ENCODE measurements at regions not wholly inside any gene's neighbourhood (a gene's known extent, or its start where the extent isn't known, plus 50 kb on each side); places are given as distances from the start of the nearest gene placed in this dataset.

- no peak for TF ChIP-seq ZBTB33 (IDR thresholded peaks at IDR 0.05)
- TF ChIP-seq CTCF (IDR thresholded peaks at IDR 0.05; ENCODE audit: low read depth, low read length, missing input control) = no peak
- TF ChIP-seq MAX (IDR thresholded peaks at IDR 0.05) = no peak
- no peak for TF ChIP-seq JUND (IDR thresholded peaks at IDR 0.05)
- TF ChIP-seq, protein P1, sequence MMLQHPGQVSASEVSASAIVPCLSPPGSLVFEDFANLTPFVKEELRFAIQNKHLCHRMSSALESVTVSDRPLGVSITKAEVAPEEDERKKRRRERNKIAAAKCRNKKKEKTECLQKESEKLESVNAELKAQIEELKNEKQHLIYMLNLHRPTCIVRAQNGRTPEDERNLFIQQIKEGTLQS (IDR thresholded peaks at IDR 0.05) = no peak
- TF ChIP-seq TAF1 (conservative IDR thresholded peaks at IDR 0.05) = no peak
- TF ChIP-seq RXRA (IDR thresholded peaks at IDR 0.05) = no peak
- no peak for TF ChIP-seq EGR1 (IDR thresholded peaks at IDR 0.05; ENCODE audit: low read depth in 2 of 2)
- TF ChIP-seq GABPA (IDR thresholded peaks at IDR 0.05 in 1 of 2, conservative IDR thresholded peaks at IDR 0.05 in 1 of 2) = no peak
- TF ChIP-seq RAD21 (IDR thresholded peaks at IDR 0.05) = no peak
- TF ChIP-seq SP1 (IDR thresholded peaks at IDR 0.05) = no peak
Measured at GRCh38 chr5:115469904-115470516, 74.6 kb downstream of the FEM1C start.

Data from liver (tissue), 3 donors.